NB4 (cell line): ENCODE measurements at regions not wholly inside any gene's neighbourhood (a gene's known extent, or its start where the extent isn't known, plus 50 kb on each side); places are given as distances from the start of the nearest gene placed in this dataset.

Source experiments
- DNase-seq: peaks from one replicate; pipeline ENCODE4 v3.0.0; 2010; ENCODE audit warnings: low read depth
- H3K4me3 ChIP-seq: one replicate; pipeline ENCODE4 v1.5.1; 2011; ENCODE audit warnings: mild to moderate bottlenecking, low read depth, low read length, moderate library complexity
- MYC ChIP-seq: IDR thresholded peaks from 2 replicates; pipeline ENCODE4 v1.6.1; 2011; ENCODE audit warnings: low read depth, low read length
- POLR2A ChIP-seq: IDR thresholded peaks from 2 replicates; pipeline ENCODE4 v1.6.1; 2011; ENCODE audit warnings: mild to moderate bottlenecking; ENCODE audit not compliant: insufficient read length; ENCODE audit errors: extremely low read depth
- TF ChIP-seq, protein P1 (sequence below): IDR thresholded peaks from 2 replicates; pipeline ENCODE4 v1.6.1; 2011; ENCODE audit warnings: low read depth, low read length
- TF ChIP-seq, protein P2 (sequence below): IDR thresholded peaks from one replicate; pipeline ENCODE4 v1.5.1; 2012; ENCODE audit warnings: low read depth, low read length

GRCh38 chr7:131948434-131949053 lies 392.1 kb upstream of the PODXL start:
- TF ChIP-seq, protein P1, sequence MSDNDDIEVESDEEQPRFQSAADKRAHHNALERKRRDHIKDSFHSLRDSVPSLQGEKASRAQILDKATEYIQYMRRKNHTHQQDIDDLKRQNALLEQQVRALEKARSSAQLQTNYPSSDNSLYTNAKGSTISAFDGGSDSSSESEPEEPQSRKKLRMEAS: no peak
- no peak for TF ChIP-seq MYC
- TF ChIP-seq POLR2A: no peak
- TF ChIP-seq, protein P2, sequence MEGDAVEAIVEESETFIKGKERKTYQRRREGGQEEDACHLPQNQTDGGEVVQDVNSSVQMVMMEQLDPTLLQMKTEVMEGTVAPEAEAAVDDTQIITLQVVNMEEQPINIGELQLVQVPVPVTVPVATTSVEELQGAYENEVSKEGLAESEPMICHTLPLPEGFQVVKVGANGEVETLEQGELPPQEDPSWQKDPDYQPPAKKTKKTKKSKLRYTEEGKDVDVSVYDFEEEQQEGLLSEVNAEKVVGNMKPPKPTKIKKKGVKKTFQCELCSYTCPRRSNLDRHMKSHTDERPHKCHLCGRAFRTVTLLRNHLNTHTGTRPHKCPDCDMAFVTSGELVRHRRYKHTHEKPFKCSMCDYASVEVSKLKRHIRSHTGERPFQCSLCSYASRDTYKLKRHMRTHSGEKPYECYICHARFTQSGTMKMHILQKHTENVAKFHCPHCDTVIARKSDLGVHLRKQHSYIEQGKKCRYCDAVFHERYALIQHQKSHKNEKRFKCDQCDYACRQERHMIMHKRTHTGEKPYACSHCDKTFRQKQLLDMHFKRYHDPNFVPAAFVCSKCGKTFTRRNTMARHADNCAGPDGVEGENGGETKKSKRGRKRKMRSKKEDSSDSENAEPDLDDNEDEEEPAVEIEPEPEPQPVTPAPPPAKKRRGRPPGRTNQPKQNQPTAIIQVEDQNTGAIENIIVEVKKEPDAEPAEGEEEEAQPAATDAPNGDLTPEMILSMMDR: no peak
- H3K4me3 ChIP-seq: no peak overlapping the region
- no peak for DNase-seq

GRCh38 chr7:131947661-131948060 lies 391.2 kb upstream of the PODXL start:
- no peak for TF ChIP-seq POLR2A
- TF ChIP-seq MYC: no peak
- TF ChIP-seq, protein P1: no peak
- TF ChIP-seq, protein P2: no peak
- DNase-seq: no peak
- H3K4me3 ChIP-seq: no peak overlapping the region

DNA sequence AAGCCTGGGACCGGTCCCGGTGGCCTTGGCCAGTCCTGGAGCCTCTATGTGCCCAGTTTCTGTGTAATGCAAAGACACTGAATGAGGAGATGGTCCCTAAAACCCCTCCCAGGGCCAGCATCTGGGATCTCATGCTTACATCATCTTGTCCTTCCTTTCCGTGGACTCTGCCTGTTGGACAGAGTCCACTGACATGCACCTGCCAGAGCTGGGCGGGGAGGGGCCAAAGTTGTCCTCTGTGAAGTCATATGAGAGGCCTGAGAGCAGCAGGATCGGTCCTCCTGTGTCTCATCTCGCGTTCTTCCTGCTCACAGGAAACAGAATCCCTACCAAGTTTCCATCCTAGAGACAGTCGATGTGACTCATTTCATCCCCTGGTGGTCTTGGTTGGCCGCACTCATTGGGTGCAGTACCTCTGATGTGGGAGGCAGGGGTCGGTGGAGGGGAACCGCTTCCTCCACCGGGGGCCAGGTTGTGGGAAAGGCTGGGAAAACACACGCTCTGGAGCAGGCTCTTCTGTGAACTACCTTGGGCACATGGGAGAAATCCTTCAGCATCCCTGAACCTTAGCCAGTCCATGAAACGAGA lies 389.6 kb upstream of the PODXL start:
- no peak for TF ChIP-seq POLR2A
- TF ChIP-seq, protein P2: no peak
- no peak for TF ChIP-seq MYC
- TF ChIP-seq, protein P1: no peak
- no peak for DNase-seq
- H3K4me3 ChIP-seq: no peak overlapping the region

DNA sequence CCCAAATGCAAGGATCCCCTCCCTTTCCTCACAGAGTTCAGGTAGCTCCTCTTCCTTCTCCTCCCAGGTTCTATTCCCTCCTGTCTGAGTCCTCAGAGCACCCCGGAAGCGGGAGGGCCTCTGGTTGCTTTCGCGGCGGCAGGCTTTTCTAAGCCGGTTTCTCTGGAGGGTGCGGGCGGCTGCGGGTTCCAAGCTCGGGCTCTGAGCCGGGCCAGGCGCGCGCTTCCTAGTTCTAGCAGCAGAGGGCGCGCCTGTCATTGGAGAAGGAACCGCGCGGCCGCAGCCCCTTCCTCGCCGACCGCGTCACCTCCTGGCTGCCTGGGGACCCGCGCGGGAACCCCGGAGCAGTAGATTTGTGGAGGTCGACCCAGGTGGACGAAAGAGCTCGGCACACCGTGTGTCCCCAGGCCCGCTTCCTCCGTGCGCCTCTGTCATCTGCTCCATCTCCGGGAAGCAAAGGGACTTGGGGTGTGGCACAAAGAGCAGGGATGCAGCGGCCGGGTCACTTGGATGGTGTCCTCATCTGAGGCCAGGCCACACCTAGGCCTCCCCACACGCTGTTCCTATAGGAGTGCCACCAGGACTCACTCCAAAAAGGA lies 389.0 kb upstream of the PODXL start:
- H3K4me3 ChIP-seq: no peak overlapping the region
- TF ChIP-seq, protein P2: peak; percentile 82
- TF ChIP-seq POLR2A: no peak
- DNase-seq: peak; percentile 67

GRCh38 chr7:131944556-131945069 lies 388.2 kb upstream of the PODXL start:
- H3K4me3 ChIP-seq: no peak overlapping the region
- TF ChIP-seq, protein P1: no peak
- TF ChIP-seq, protein P2: no peak
- TF ChIP-seq POLR2A (no peak), MYC (no peak)
- DNase-seq: no peak
